Gastrocnemius medialis (tissue), 4 donors: ENCODE measurements at regions not wholly inside any gene's neighbourhood (a gene's known extent, or its start where the extent isn't known, plus 50 kb on each side); places are given as distances from the start of the nearest gene placed in this dataset.

ENCODE experiments used
- ATAC-seq, 2 donors: fragments of 150-250 bp; one replicate each; pipeline ENCODE4 v1.9.1; 2016
- DNase-seq, 2 donors: peaks; one replicate each; pipeline ENCODE4 v3.0.0-alpha.2; 2019
- H3K27ac ChIP-seq, 4 donors: fragments of 200-600 bp; sonication (generic); 1 replicate in 1 of 4; 2 replicates in 3 of 4; pipeline ENCODE4 v1.5.1; 2016 to 2018; ENCODE audit warnings: mild to moderate bottlenecking in 2 of 4, moderate library complexity in 1 of 4
- H3K27me3 ChIP-seq, 3 donors: fragments of 200-600 bp; sonication (generic) in 2 of 3; 1 replicate in 1 of 3; 2 replicates in 2 of 3; pipeline versions ENCODE4 v1.5.1 to v1.6.0; 2016 to 2019; ENCODE audit warnings: mild to moderate bottlenecking in 1 of 3, moderate library complexity in 1 of 3
- H3K36me3 ChIP-seq, 2 donors: fragments of 200-600 bp; sonication (generic) in 1 of 2; one replicate each; pipeline ENCODE4 v1.5.1; 2017 to 2018
- H3K4me1 ChIP-seq, 2 donors: fragments of 200-600 bp; sonication (generic) in 1 of 2; one replicate each; pipeline ENCODE4 v1.5.1; 2016 to 2017; ENCODE audit warnings: mild to moderate bottlenecking in 2 of 2
- H3K4me3 ChIP-seq, 4 donors: fragments of 200-600 bp; sonication (generic) in 3 of 4; 1 replicate in 1 of 4; 2 replicates in 3 of 4; pipeline ENCODE4 v1.5.1; 2016 to 2019; ENCODE audit warnings: mild to moderate bottlenecking in 2 of 4
- H3K9me3 ChIP-seq, 3 donors: fragments of 200-600 bp; sonication (generic) in 2 of 3; 1 replicate in 1 of 3; 2 replicates in 2 of 3; pipeline ENCODE4 v1.5.1; 2016 to 2019
- CTCF ChIP-seq, 5 experiments: fragments of 450-650 bp in 3 of 5; fragments of 200-600 bp in 2 of 5; sonication (generic) in 2 of 5; IDR thresholded peaks in 4 of 5; conservative IDR thresholded peaks in 1 of 5; 1 replicate in 4 of 5; 2 replicates in 1 of 5; pipeline ENCODE4 v1.5.1; 2016 to 2019; ENCODE audit warnings: antibody characterized with exemption in 5 of 5, mild to moderate bottlenecking in 3 of 5, moderate library complexity in 3 of 5
- POLR2A ChIP-seq, 2 donors: fragments of 450-650 bp; IDR thresholded peaks; one replicate each; pipeline ENCODE4 v1.6.1; 2017; ENCODE audit warnings: antibody characterized with exemption in 2 of 2, mild to moderate bottlenecking in 2 of 2, moderate library complexity in 2 of 2
- in situ Hi-C, 4 donors: fragments of 200-750 bp; cut with MboI; loops; one replicate each; pipeline versions ENCODE4 v1.15.0 to v1.8.0; 2017; ENCODE audit warnings: low sequenced_read_pairs in 4 of 4
- intact Hi-C: fragments of 100-400 bp; cut with DNase I; formaldehyde crosslinking; loops from one replicate; pipeline ENCODE4 v1.15.1; 2023; ENCODE audit warnings: low total_unique reads

DNA sequence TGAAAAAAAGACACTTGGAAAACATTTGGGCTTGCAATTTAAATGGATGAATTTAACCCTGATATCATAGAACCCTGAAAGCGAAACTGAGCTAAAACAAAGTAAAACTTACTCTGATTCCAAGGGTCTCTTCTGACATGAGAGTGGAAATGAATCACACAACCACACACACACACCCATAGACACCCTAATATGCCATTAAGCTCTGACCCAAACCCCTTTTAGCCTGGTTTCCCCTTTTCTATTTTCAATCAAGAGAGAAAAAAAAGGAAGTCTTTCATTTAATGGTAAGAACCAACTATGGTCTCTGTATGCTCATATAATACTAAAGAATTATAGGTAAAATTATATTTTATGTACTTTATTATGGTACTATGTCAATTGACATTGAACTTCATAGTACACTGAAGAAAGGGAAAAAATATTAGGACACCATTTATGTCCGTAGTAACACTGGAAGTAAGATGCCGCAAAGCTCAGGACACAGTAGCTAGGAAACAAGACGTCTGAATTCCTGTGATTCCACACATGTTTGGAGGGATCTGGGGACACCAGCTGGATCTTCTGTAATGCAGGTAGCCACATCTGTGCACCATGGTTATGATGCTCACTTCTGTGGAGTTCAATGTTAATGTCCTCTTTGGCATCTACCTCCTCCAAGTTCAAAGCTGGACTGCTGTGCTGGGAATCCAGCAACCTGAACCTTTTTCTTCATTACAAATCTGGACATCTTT lies 95.8 kb downstream of the PCSK1 start:
- H3K4me1 ChIP-seq = peaks cover 32 to 46% of the 10 kb centered on the region in 2 donors
- ATAC-seq = no peak
- H3K4me3 ChIP-seq = no peak overlapping the region
- intact Hi-C loops = loop anchor here (2.0 to 5.0 kb wide), 3 partner anchors 556 to 780 kb away; partner anchors contain the start of gene ARSK
- peak overlapping the region; percentile 77 to 89 (median 85) for H3K27ac ChIP-seq
- H3K36me3 ChIP-seq = no peaks in the 10 kb centered on the region
- H3K27me3 ChIP-seq = no peaks in the 10 kb centered on the region
- in situ Hi-C loops = loop anchor here (5.0 to 25.0 kb wide), 11 partner anchors 372 to 700 kb away; partner anchors contain the start of genes ELL2 (in 4 of the 4) and RFESD (in 1 of the 4)
- no peak for TF ChIP-seq POLR2A (IDR thresholded peaks at IDR 0.05)
- no peaks in the 10 kb centered on the region for H3K9me3 ChIP-seq
- DNase-seq = no peak

- intact Hi-C loops = loop anchor here (1.0 to 5.0 kb wide), 4 partner anchors 478 to 779 kb away; partner anchors contain the start of gene ARSK
- peak overlapping the region; percentile 77 to 89 (median 85) for H3K27ac ChIP-seq
These were observed 96.6 kb downstream of the PCSK1 start for GRCh38 chr5:96336351-96336985.

GRCh38 chr5:96335873-96336272 lies 97.2 kb downstream of the PCSK1 start:
- TF ChIP-seq CTCF (IDR thresholded peaks at IDR 0.05 in 4 of 5, conservative IDR thresholded peaks at IDR 0.05 in 1 of 5) (no peak), POLR2A (IDR thresholded peaks at IDR 0.05) (no peak)
- H3K4me1 ChIP-seq = peaks cover 32 to 46% of the 10 kb centered on the region in 2 donors
- H3K4me3 ChIP-seq = peak overlapping the region in 2 of 4 donors; percentile 8 to 13
- H3K27me3 ChIP-seq = no peaks in the 10 kb centered on the region
- in situ Hi-C loops (loop anchor here (5.0 to 25.0 kb wide), 11 partner anchors 371 to 699 kb away; partner anchors contain the start of genes ELL2 (in 4 of the 4) and RFESD (in 1 of the 4)), intact Hi-C loops (loop anchor here (1.0 to 5.0 kb wide), 4 partner anchors 478 to 779 kb away; partner anchors contain the start of gene ARSK)
- peak in 1 of 2 donors; percentile 20 for ATAC-seq
- no peaks in the 10 kb centered on the region for H3K36me3 ChIP-seq
- H3K9me3 ChIP-seq = no peaks in the 10 kb centered on the region
- H3K27ac ChIP-seq = peak overlapping the region; percentile 77 to 89 (median 85)
- no peak for DNase-seq

More at GRCh38 chr5:96336351-96336985, 96.6 kb downstream of the PCSK1 start:
- ATAC-seq = peak; percentile 71
- Histone ChIP-seq H3K9me3 (no peaks in the 10 kb centered on the region), H3K36me3 (no peaks in the 10 kb centered on the region), H3K4me3 (peak overlapping the region in 2 of 4 donors; percentile 8 to 13), H3K27me3 (no peaks in the 10 kb centered on the region), H3K4me1 (peaks cover 32 to 46% of the 10 kb centered on the region in 2 donors)
- peak; percentile 63 to 75 for DNase-seq
- TF ChIP-seq CTCF (IDR thresholded peaks at IDR 0.05 in 4 of 5, conservative IDR thresholded peaks at IDR 0.05 in 1 of 5) (peak; percentile 48 to 89 (median 79)), POLR2A (IDR thresholded peaks at IDR 0.05) (no peak)
- in situ Hi-C loops = loop anchor here (5.0 to 25.0 kb wide), 11 partner anchors 372 to 699 kb away; partner anchors contain the start of genes ELL2 (in 4 of the 4) and RFESD (in 1 of the 4)

GRCh38 chr5:96333391-96333790 lies 99.7 kb downstream of the PCSK1 start:
- H3K4me1 ChIP-seq = peaks cover 18 to 27% of the 10 kb centered on the region in 2 donors
- in situ Hi-C loops (loop anchor here (10.0 to 25.0 kb wide), 10 partner anchors 369 to 696 kb away; partner anchors contain the start of genes ELL2 (in 4 of the 4) and RFESD (in 1 of the 4)), intact Hi-C loops (no loop called here)
- no peaks in the 10 kb centered on the region for H3K36me3 ChIP-seq
- peak overlapping the region in 3 of 4 donors; percentile 29 to 68 (median 68) for H3K27ac ChIP-seq
- TF ChIP-seq POLR2A (IDR thresholded peaks at IDR 0.05) (no peak), CTCF (IDR thresholded peaks at IDR 0.05 in 4 of 5, conservative IDR thresholded peaks at IDR 0.05 in 1 of 5) (no peak)
- H3K27me3 ChIP-seq = no peaks in the 10 kb centered on the region
- ATAC-seq = no peak
- H3K4me3 ChIP-seq = no peak overlapping the region
- H3K9me3 ChIP-seq = no peaks in the 10 kb centered on the region
- no peak for DNase-seq
